Liver (tissue), 8 donors: ENCODE measurements at regions not wholly inside any gene's neighbourhood (a gene's known extent, or its start where the extent isn't known, plus 50 kb on each side); places are given as distances from the start of the nearest gene placed in this dataset.

Source experiments
- DNase-seq: peaks from one replicate; pipeline ENCODE4 v3.0.0-alpha.2; 2017; ENCODE audit warnings: low spot score
- H3K27ac ChIP-seq, 2 donors: one replicate each; pipeline ENCODE4 v1.7.0; 2013; ENCODE audit warnings: inconsistent platforms in 2 of 2, low read length in 2 of 2, control low read depth in 1 of 2, low read depth in 1 of 2, mild to moderate bottlenecking in 1 of 2
- H3K27me3 ChIP-seq, 4 donors: one replicate each; pipeline versions ENCODE4 v1.6.1 to v1.7.0; 2013; ENCODE audit warnings: low read length in 3 of 4, inconsistent platforms in 1 of 4, mild to moderate bottlenecking in 1 of 4, moderate library complexity in 1 of 4; ENCODE audit not compliant: control insufficient read depth in 4 of 4, insufficient read depth in 4 of 4
- H3K36me3 ChIP-seq, 4 donors: one replicate each; pipeline versions ENCODE4 v1.6.1 to v1.7.0; 2013; ENCODE audit warnings: low read length in 3 of 4, mild to moderate bottlenecking in 3 of 4, low read depth in 1 of 4, moderate library complexity in 1 of 4; ENCODE audit not compliant: control insufficient read depth in 4 of 4, insufficient read depth in 3 of 4
- H3K4me1 ChIP-seq, 4 donors: one replicate each; pipeline versions ENCODE4 v1.6.1 to v1.7.0; 2013; ENCODE audit warnings: low read length in 3 of 4, mild to moderate bottlenecking in 3 of 4, moderate library complexity in 1 of 4; ENCODE audit not compliant: control insufficient read depth in 4 of 4, insufficient read depth in 4 of 4
- H3K4me3 ChIP-seq, 3 donors: one replicate each; pipeline versions ENCODE4 v1.6.1 to v1.7.0; 2013; ENCODE audit warnings: low read length in 3 of 3, control low read depth in 1 of 3, low read depth in 1 of 3, mild to moderate bottlenecking in 1 of 3
- H3K9ac ChIP-seq, 2 donors: one replicate each; pipeline ENCODE4 v1.7.0; 2013; ENCODE audit warnings: low read length in 2 of 2, mild to moderate bottlenecking in 2 of 2, moderate library complexity in 2 of 2, control low read depth in 1 of 2, low read depth in 1 of 2
- H3K9me3 ChIP-seq, 4 donors: one replicate each; pipeline versions ENCODE4 v1.6.1 to v1.7.0; 2013; ENCODE audit warnings: low read length in 3 of 4; ENCODE audit not compliant: control insufficient read depth in 4 of 4
- CTCF ChIP-seq: fragments of 150-350 bp; IDR thresholded peaks from 2 replicates; pipeline ENCODE4 v1.5.1; 2017; ENCODE audit warnings: improper control_type of control experiment, low read depth, low read length; ENCODE audit not compliant: missing input control
- EGR1 ChIP-seq, 2 donors: IDR thresholded peaks; 2 replicates each; pipeline ENCODE4 v1.6.1; 2016 to 2018; ENCODE audit warnings: antibody characterized with exemption in 2 of 2, low read depth in 2 of 2
- FOXA1 ChIP-seq: IDR thresholded peaks from 2 replicates; pipeline ENCODE4 v1.6.1; 2016; ENCODE audit warnings: antibody characterized with exemption
- FOXA2 ChIP-seq: IDR thresholded peaks from 2 replicates; pipeline ENCODE4 v1.6.1; 2016; ENCODE audit warnings: antibody characterized with exemption
- GABPA ChIP-seq, 2 donors: IDR thresholded peaks in 1 of 2; conservative IDR thresholded peaks in 1 of 2; 2 replicates each; pipeline ENCODE4 v1.6.1; 2016; ENCODE audit warnings: antibody characterized with exemption in 2 of 2, mild to moderate bottlenecking in 1 of 2, moderate library complexity in 1 of 2
- HNF4A ChIP-seq, 2 donors: conservative IDR thresholded peaks; 2 replicates each; pipeline ENCODE4 v1.6.1; 2016; ENCODE audit warnings: antibody characterized with exemption in 2 of 2, mild to moderate bottlenecking in 2 of 2
- HNF4G ChIP-seq: IDR thresholded peaks from 2 replicates; pipeline ENCODE4 v1.6.1; 2016; ENCODE audit warnings: antibody characterized with exemption
- JUND ChIP-seq, 2 donors: IDR thresholded peaks; 2 replicates each; pipeline ENCODE4 v1.6.1; 2016; ENCODE audit warnings: antibody characterized with exemption in 2 of 2
- NR2F2 ChIP-seq: IDR thresholded peaks from 2 replicates; pipeline ENCODE4 v1.6.1; 2016; ENCODE audit warnings: antibody characterized with exemption
- RAD21 ChIP-seq, 2 donors: IDR thresholded peaks; 2 replicates each; pipeline ENCODE4 v1.6.1; 2016; ENCODE audit warnings: antibody characterized with exemption in 2 of 2, mild to moderate bottlenecking in 2 of 2
- REST ChIP-seq: IDR thresholded peaks from 2 replicates; pipeline ENCODE4 v1.6.1; 2016; ENCODE audit warnings: antibody characterized with exemption, mild to moderate bottlenecking
- RXRA ChIP-seq, 2 donors: IDR thresholded peaks; 2 replicates each; pipeline ENCODE4 v1.6.1; 2017 to 2018; ENCODE audit warnings: antibody characterized with exemption in 2 of 2, mild to moderate bottlenecking in 1 of 2
- SP1 ChIP-seq: IDR thresholded peaks from 2 replicates; pipeline ENCODE4 v1.6.1; 2018; ENCODE audit warnings: antibody characterized with exemption, mild to moderate bottlenecking
- TAF1 ChIP-seq: conservative IDR thresholded peaks from 2 replicates; pipeline ENCODE4 v1.6.1; 2016; ENCODE audit warnings: antibody characterized with exemption, mild to moderate bottlenecking
- YY1 ChIP-seq: IDR thresholded peaks from 2 replicates; pipeline ENCODE4 v1.6.1; 2016; ENCODE audit warnings: antibody characterized with exemption, mild to moderate bottlenecking
- WGBS: extraction: QIAGEN DNeasy Blood & Tissue Kit; methylation state at CpG from one replicate; pipeline ENCODE4 v1.1.7; 2013; 5-methylcytosine and 5-hydroxymethylcytosine counted together
- TF ChIP-seq, protein P1 (sequence below): IDR thresholded peaks from 2 replicates; pipeline ENCODE4 v1.6.1; 2016; ENCODE audit warnings: antibody characterized with exemption
- TF ChIP-seq, protein P2 (sequence below): IDR thresholded peaks from 2 replicates; pipeline ENCODE4 v1.6.1; 2016; ENCODE audit warnings: antibody characterized with exemption
- donor health status: healthy.
- donor health status: healthy.
- donor health status: healthy.
- donor health status: healthy.
- donor health status: healthy.

DNA sequence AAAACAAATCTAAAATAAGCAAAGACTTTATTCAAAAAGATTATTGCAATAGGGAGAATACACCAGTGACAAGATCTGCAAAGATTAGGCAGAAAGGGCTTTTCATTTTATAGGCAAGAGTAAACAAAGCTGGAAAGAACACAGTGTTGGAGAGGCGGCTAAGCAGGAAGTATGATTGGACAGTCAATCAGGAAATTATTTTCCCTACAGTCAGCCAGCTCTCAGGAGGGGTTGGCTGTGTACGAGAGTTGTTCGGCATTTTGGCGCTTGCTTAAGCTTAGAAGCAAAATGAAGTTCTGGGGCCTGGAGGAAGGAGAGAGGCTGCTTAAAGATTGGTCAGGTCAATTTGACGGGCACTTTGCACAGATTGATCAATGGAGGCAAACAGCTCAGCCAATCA lies 1030.5 kb downstream of the TLE4 start:
- H3K9me3 ChIP-seq, result no peaks in the 10 kb centered on the region
- TF ChIP-seq HNF4A (conservative IDR thresholded peaks at IDR 0.05) (no peak), FOXA2 (no peak), CTCF (no peak), TAF1 (no peak), HNF4G (no peak), EGR1 (IDR thresholded peaks at IDR 0.05; ENCODE audit: low read depth in 2 of 2) (no peak), RAD21 (IDR thresholded peaks at IDR 0.05) (no peak), YY1 (no peak)
- TF ChIP-seq, protein P1, sequence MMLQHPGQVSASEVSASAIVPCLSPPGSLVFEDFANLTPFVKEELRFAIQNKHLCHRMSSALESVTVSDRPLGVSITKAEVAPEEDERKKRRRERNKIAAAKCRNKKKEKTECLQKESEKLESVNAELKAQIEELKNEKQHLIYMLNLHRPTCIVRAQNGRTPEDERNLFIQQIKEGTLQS, result no peak
- DNase-seq, result no peak
- WGBS, result 71% methylated on average over 5 of the region's 5 CpGs
- no peak overlapping the region for H3K9ac ChIP-seq
- no peaks in the 10 kb centered on the region for H3K36me3 ChIP-seq
- H3K27me3 ChIP-seq, result no peaks in the 10 kb centered on the region
- no peak overlapping the region for H3K27ac ChIP-seq
- H3K4me3 ChIP-seq, result no peak overlapping the region
- H3K4me1 ChIP-seq, result no peaks in the 10 kb centered on the region

DNA sequence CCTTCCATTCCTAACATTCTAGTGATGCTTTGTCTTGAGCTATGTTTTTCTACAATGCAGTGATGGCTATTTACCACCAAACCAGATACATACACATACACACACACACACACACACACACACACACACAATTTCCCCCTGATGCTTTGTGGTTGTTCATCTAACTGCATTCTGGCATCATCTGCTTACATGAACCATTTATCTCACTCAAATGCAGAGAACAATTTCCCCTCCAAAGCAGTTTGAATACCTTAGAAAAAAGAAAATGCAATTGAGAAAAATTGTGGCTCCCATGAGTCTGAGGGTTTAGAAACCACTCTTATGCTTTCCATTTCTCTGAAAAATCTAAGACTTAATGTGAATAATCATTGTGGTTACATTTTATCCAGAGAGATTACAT lies 1024.8 kb downstream of the TLE4 start:
- H3K36me3 ChIP-seq, result no peaks in the 10 kb centered on the region
- H3K9me3 ChIP-seq, result no peaks in the 10 kb centered on the region
- H3K27ac ChIP-seq, result no peak overlapping the region
- H3K4me1 ChIP-seq, result no peaks in the 10 kb centered on the region
- H3K4me3 ChIP-seq, result no peak overlapping the region
- no peak for TF ChIP-seq CTCF
- no peak for TF ChIP-seq SP1
- no peak overlapping the region for H3K9ac ChIP-seq
- no peak for DNase-seq
- no peaks in the 10 kb centered on the region for H3K27me3 ChIP-seq

DNA sequence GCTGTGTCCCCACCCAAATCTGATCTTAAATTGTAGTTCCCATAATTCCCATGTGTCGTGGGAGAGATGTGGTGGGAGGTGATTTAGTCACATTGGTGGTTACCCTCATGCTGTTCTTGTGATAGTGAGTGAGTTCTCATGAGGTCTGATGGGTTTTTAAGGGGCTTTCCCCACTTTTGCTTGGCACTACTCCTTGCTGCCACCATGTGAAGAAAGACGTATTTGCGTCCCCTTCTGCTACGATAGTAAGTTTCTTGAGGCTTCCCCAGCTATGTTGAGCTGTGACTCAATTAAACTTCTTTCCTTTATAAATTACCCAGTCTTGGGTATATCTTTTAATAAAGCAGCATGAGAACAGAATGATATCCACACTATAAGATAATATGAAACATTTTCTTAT lies 1023.4 kb downstream of the TLE4 start:
- Histone ChIP-seq H3K36me3 (no peaks in the 10 kb centered on the region), H3K4me3 (no peak overlapping the region), H3K9ac (no peak overlapping the region), H3K27me3 (no peaks in the 10 kb centered on the region), H3K9me3 (no peaks in the 10 kb centered on the region), H3K4me1 (no peaks in the 10 kb centered on the region), H3K27ac (no peak overlapping the region)
- 95% methylated on average over 4 of the region's 4 CpGs for WGBS
- no peak for DNase-seq
- TF ChIP-seq REST, result no peak
- no peak for TF ChIP-seq NR2F2
- TF ChIP-seq, protein P2, sequence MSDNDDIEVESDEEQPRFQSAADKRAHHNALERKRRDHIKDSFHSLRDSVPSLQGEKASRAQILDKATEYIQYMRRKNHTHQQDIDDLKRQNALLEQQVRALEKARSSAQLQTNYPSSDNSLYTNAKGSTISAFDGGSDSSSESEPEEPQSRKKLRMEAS, result no peak
- TF ChIP-seq JUND (IDR thresholded peaks at IDR 0.05), result no peak
- no peak for TF ChIP-seq CTCF
- TF ChIP-seq HNF4A (conservative IDR thresholded peaks at IDR 0.05), result no peak
- TF ChIP-seq, protein P1, result no peak
- no peak for TF ChIP-seq HNF4G
- no peak for TF ChIP-seq GABPA (IDR thresholded peaks at IDR 0.05 in 1 of 2, conservative IDR thresholded peaks at IDR 0.05 in 1 of 2)
- no peak for TF ChIP-seq RAD21 (IDR thresholded peaks at IDR 0.05)
- no peak for TF ChIP-seq SP1
- no peak for TF ChIP-seq YY1
- no peak for TF ChIP-seq FOXA1
- TF ChIP-seq RXRA (IDR thresholded peaks at IDR 0.05), result no peak
